GM12878 (cell line): ENCODE measurements at regions not wholly inside any gene's neighbourhood (a gene's known extent, or its start where the extent isn't known, plus 50 kb on each side); places are given as distances from the start of the nearest gene placed in this dataset.

Experiments
- ATAC-seq: fragments of 200-7000 bp; cut with Tn5 transposase; 3 replicates; pipeline ENCODE4 v1.9.1; 2020; ENCODE audit warnings: mild to moderate bottlenecking, moderate library complexity
- BruUV-seq: library from RNA; stranded (reverse); fragments of 400-500 nt; replicated peaks from 2 replicates; lab custom pipeline; 2021; lab: Mats Ljungman, UMichigan
- CTCF ChIA-PET: fragments of 300-600 bp; sonication (Branson Sonifier 250); formaldehyde crosslinking; extraction: SDS; loops from one replicate; lab custom pipeline; 2021; ENCODE audit warnings: inconsistent platforms; lab: Yijun Ruan, JAX
- POLR2A ChIA-PET: fragments of 350-600 bp; formaldehyde crosslinking; extraction: SDS; loops from one replicate; lab custom pipeline; 2021; ENCODE audit warnings: inconsistent platforms; lab: Charles Lee
- RAD21 ChIA-PET: fragments of 300-600 bp; sonication (Branson Sonifier 250); formaldehyde crosslinking; loops from one replicate; lab custom pipeline; 2023; ENCODE audit warnings: antibody characterized with exemption; ENCODE audit not compliant: unreplicated experiment; lab: Charles Lee
- SMC1A ChIA-PET: fragments of 300-600 bp; sonication (Branson Sonifier 250); formaldehyde crosslinking; loops from one replicate; lab custom pipeline; 2023; ENCODE audit not compliant: unreplicated experiment, uncharacterized antibody; lab: Charles Lee
- DNase-seq: peaks from one replicate; pipeline ENCODE4 v3.0.0-alpha.2; 2011; ENCODE audit warnings: low read depth, low spot score
- FAIRE-seq: peaks from 3 replicates; lab custom pipeline; 2011; peaks lifted over from hg19 to GRCh38; lab: Jason Lieb, UNC
- H2AFZ ChIP-seq: 2 replicates; pipeline ENCODE4 v1.6.0; 2011; ENCODE audit warnings: low read depth, low read length, control low read depth; ENCODE audit not compliant: control insufficient read depth
- H3K27ac ChIP-seq: 2 replicates; pipeline ENCODE4 v1.5.1; 2011; ENCODE audit warnings: control low read depth; ENCODE audit not compliant: control insufficient read depth, insufficient read depth
- H3K27me3 ChIP-seq, 2 experiments: replicated peaks in 1 of 2; 2 replicates each; pipeline versions ENCODE4 v1.6.0 to v1.6.1; 2011; ENCODE audit warnings: low read length in 1 of 2; ENCODE audit not compliant: control insufficient read depth in 2 of 2, insufficient read depth in 2 of 2
- H3K36me3 ChIP-seq, 2 experiments: 2 replicates each; pipeline ENCODE4 v1.5.1; 2011; ENCODE audit warnings: low read length in 1 of 2; ENCODE audit not compliant: control insufficient read depth in 2 of 2, insufficient read depth in 2 of 2
- H3K4me1 ChIP-seq: 2 replicates; pipeline ENCODE4 v1.6.1; 2011; ENCODE audit warnings: mild to moderate bottlenecking, low read length, moderate library complexity, mixed read lengths; ENCODE audit not compliant: control insufficient read depth, insufficient read depth
- H3K4me2 ChIP-seq: 2 replicates; pipeline ENCODE4 v1.6.0; 2011; ENCODE audit warnings: control low read depth; ENCODE audit not compliant: control insufficient read depth, insufficient read depth
- H3K4me3 ChIP-seq: fragments of 200-600 bp; sonication (generic); 2 replicates; pipeline ENCODE4 v1.5.1; 2016
- H3K79me2 ChIP-seq: 2 replicates; pipeline ENCODE4 v1.6.0; 2011; ENCODE audit warnings: low read length; ENCODE audit not compliant: control insufficient read depth, insufficient read depth
- H3K9ac ChIP-seq: 2 replicates; pipeline ENCODE4 v1.8.0; 2011; ENCODE audit warnings: low read length, control low read depth, mixed read lengths; ENCODE audit not compliant: control insufficient read depth, insufficient read depth
- H3K9me3 ChIP-seq: replicated peaks from 3 replicates; pipeline ENCODE4 v1.5.1; 2011; ENCODE audit warnings: mild to moderate bottlenecking, low read length; ENCODE audit not compliant: control insufficient read depth, insufficient read depth
- H4K20me1 ChIP-seq: 2 replicates; pipeline ENCODE4 v1.6.0; 2011; ENCODE audit not compliant: control insufficient read depth, insufficient read depth
- ATF7 ChIP-seq: fragments of 450-650 bp; IDR thresholded peaks from 2 replicates; pipeline ENCODE4 v1.6.1; 2016; ENCODE audit warnings: low read depth, mild to moderate bottlenecking
- NR2F1 ChIP-seq: fragments of 450-650 bp; conservative IDR thresholded peaks from 2 replicates; pipeline ENCODE4 v1.6.1; 2017; ENCODE audit warnings: mild to moderate bottlenecking
- WRNIP1 ChIP-seq: IDR thresholded peaks from 2 replicates; pipeline ENCODE4 v1.6.1; 2011; ENCODE audit warnings: low read depth, low read length, improper control_type of control experiment, borderline replicate concordance
- WGBS: methylation state at CpG from one replicate; pipeline ENCODE4 v1.1.6; 2016; ENCODE audit warnings: low lambda C conversion rate; ENCODE audit not compliant: insufficient replicate concordance, insufficient coverage; ENCODE audit errors: missing lambda C conversion rate; 5-methylcytosine and 5-hydroxymethylcytosine counted together
- in situ Hi-C: fragments of 300-500 bp; cut with MboI; formaldehyde crosslinking; loops from 9 replicates; pipeline ENCODE4 v1.14.3; 2018; ENCODE audit warnings: mixed read lengths
- intact Hi-C: fragments of 100-400 bp; cut with micrococcal nuclease; formaldehyde crosslinking; loops from one replicate; pipeline ENCODE4 v1.14.2; 2022; ENCODE audit not compliant: unreplicated experiment
- TF ChIP-seq, protein P1 (sequence below): IDR thresholded peaks from 2 replicates; pipeline ENCODE4 v1.6.1; 2012; ENCODE audit warnings: low read depth, low read length, improper control_type of control experiment
- TF ChIP-seq, protein P2 (sequence below): fragments of 450-650 bp; IDR thresholded peaks from 2 replicates; pipeline ENCODE4 v1.6.1; 2017; ENCODE audit warnings: mild to moderate bottlenecking, moderate library complexity

DNA sequence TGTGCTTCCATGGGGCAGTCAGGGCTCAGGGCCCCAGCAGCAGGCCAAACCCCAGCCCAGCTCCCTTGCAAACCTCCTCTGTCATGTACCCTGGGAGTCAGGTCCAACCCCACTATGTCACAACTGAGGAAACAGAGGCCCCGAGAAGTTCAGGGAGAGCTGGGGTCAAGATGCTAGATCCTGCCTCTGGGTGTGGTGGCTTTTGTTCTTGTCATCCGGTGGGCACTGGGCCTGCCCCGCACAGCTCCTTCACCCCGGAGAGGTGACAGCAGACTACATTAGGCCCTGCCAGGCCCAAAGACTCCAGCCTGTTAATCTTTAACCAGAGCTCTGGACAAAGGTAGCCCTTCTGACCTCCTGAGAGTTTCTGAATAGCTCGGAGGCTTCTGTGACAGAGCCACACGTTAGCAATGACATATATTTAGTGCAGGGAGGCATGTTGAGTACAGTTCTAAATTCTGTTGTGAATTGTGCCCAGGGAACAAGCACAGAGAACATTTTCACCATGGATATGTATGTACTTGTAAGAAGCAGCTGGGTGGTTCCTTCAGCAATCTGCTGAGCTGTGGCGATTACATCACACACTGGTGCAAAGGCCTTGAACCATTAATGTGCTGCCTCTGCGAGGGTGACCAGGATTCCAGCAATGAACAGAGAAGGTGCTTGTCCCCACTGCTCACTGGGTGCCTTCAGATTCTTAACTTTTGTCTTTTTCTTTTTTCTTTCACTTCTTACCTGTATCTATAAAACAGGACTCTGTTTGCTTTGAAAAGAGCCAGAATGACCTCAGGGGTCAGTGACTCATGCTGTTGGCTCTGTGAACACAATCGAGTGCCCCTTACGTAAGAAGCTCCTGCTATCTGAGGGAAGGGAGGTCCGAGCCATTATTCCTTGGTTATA is 102.8 kb downstream of the RHOU start:
- Histone ChIP-seq H3K4me1 (no peaks in the 10 kb centered on the region), H3K79me2 (no peaks in the 10 kb centered on the region), H3K4me2 (no peak overlapping the region), H3K27me3 (0 out of 4 replicates have a peak, but pooled peaks cover 2 to 5% of the 10 kb centered on the region in 2 experiments), H3K9me3 (no peaks in the 10 kb centered on the region; the same call in 2 of the 3 replicates), H2AFZ (no peak overlapping the region), H3K4me3 (no peak overlapping the region), H3K27ac (no peak overlapping the region), H3K36me3 (no peaks in the 10 kb centered on the region), H3K9ac (no peak overlapping the region), H4K20me1 (no peaks in the 10 kb centered on the region)
- ChIA-PET CTCF (interaction anchor here (0.9 to 1.4 kb wide), 3 partner anchors 10 to 16 kb away, joined by 3 to 4 read pairs (median 3); no protein-coding TSS in a partner anchor), POLR2A (interaction anchor here (0.8 to 1.4 kb wide), 2 partner anchors 10 to 11 kb away, joined by 3 to 5 read pairs; no protein-coding TSS in a partner anchor), SMC1A (interaction anchor here (0.7 to 2.8 kb wide), 7 partner anchors 10 to 23 kb away, joined by 3 to 23 read pairs (median 6); no protein-coding TSS in a partner anchor), RAD21 (interaction anchor here (0.9 to 2.1 kb wide), 6 partner anchors 9 to 62 kb away, joined by 3 to 22 read pairs (median 4); no protein-coding TSS in a partner anchor)
- no TSS peak for BruUV-seq
- in situ Hi-C loops (no loop called here), intact Hi-C loops (no loop called here)
- WGBS: 46% methylated on average over 11 of the region's 11 CpGs
- FAIRE-seq (peak; percentile 18), ATAC-seq (peak; percentile 80), DNase-seq (no peak)
- TF ChIP-seq ATF7 (peak; percentile 62), NR2F1 (peak; percentile 78), WRNIP1 (no peak)
- TF ChIP-seq, protein P1, sequence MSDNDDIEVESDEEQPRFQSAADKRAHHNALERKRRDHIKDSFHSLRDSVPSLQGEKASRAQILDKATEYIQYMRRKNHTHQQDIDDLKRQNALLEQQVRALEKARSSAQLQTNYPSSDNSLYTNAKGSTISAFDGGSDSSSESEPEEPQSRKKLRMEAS: no peak
- TF ChIP-seq, protein P2, sequence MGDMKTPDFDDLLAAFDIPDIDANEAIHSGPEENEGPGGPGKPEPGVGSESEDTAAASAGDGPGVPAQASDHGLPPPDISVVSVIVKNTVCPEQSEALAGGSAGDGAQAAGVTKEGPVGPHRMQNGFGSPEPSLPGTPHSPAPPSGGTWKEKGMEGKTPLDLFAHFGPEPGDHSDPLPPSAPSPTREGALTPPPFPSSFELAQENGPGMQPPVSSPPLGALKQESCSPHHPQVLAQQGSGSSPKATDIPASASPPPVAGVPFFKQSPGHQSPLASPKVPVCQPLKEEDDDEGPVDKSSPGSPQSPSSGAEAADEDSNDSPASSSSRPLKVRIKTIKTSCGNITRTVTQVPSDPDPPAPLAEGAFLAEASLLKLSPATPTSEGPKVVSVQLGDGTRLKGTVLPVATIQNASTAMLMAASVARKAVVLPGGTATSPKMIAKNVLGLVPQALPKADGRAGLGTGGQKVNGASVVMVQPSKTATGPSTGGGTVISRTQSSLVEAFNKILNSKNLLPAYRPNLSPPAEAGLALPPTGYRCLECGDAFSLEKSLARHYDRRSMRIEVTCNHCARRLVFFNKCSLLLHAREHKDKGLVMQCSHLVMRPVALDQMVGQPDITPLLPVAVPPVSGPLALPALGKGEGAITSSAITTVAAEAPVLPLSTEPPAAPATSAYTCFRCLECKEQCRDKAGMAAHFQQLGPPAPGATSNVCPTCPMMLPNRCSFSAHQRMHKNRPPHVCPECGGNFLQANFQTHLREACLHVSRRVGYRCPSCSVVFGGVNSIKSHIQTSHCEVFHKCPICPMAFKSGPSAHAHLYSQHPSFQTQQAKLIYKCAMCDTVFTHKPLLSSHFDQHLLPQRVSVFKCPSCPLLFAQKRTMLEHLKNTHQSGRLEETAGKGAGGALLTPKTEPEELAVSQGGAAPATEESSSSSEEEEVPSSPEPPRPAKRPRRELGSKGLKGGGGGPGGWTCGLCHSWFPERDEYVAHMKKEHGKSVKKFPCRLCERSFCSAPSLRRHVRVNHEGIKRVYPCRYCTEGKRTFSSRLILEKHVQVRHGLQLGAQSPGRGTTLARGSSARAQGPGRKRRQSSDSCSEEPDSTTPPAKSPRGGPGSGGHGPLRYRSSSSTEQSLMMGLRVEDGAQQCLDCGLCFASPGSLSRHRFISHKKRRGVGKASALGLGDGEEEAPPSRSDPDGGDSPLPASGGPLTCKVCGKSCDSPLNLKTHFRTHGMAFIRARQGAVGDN: peak; percentile 57; the same call in 1 of the 2 replicates
